ENCODE measurements at regions not wholly inside any gene's neighbourhood (a gene's known extent, or its start where the extent isn't known, plus 50 kb on each side); places are given as distances from the start of the nearest gene placed in this dataset.

- no peak for DNase-seq (ENCODE audit: low spot score in 2 of 2)
Measured at GRCh38 chr14:104516906-104517305, 62.7 kb upstream of the C14orf180 start.

GRCh38 chr14:104517426-104517825, 62.1 kb upstream of the C14orf180 start:
- H3K36me3 ChIP-seq, result no peaks in the 10 kb centered on the region
- H3K27ac ChIP-seq, result no peak overlapping the region
- peaks cover 12 to 14% of the 10 kb centered on the region in 2 donors for H3K9me3 ChIP-seq
- no peak overlapping the region for H3K4me3 ChIP-seq
- intact Hi-C loops (cut with DNase I; ENCODE audit: low total_unique reads), result no loop called here
- peaks cover 0 to 62% of the 10 kb centered on the region in 2 donors for H3K27me3 ChIP-seq
- TF ChIP-seq POLR2A (IDR thresholded peaks at IDR 0.05) (no peak), POLR2AphosphoS5 (IDR thresholded peaks at IDR 0.05) (no peak)
- TF ChIP-seq, protein P1, sequence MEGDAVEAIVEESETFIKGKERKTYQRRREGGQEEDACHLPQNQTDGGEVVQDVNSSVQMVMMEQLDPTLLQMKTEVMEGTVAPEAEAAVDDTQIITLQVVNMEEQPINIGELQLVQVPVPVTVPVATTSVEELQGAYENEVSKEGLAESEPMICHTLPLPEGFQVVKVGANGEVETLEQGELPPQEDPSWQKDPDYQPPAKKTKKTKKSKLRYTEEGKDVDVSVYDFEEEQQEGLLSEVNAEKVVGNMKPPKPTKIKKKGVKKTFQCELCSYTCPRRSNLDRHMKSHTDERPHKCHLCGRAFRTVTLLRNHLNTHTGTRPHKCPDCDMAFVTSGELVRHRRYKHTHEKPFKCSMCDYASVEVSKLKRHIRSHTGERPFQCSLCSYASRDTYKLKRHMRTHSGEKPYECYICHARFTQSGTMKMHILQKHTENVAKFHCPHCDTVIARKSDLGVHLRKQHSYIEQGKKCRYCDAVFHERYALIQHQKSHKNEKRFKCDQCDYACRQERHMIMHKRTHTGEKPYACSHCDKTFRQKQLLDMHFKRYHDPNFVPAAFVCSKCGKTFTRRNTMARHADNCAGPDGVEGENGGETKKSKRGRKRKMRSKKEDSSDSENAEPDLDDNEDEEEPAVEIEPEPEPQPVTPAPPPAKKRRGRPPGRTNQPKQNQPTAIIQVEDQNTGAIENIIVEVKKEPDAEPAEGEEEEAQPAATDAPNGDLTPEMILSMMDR (IDR thresholded peaks at IDR 0.05), result no peak
- no peaks in the 10 kb centered on the region for H3K4me1 ChIP-seq
- DNase-seq (ENCODE audit: low spot score in 2 of 2), result no peak

More at GRCh38 chr14:104516906-104517305, 62.7 kb upstream of the C14orf180 start:
- H3K27ac ChIP-seq, result no peak overlapping the region
- TF ChIP-seq, protein P1 (IDR thresholded peaks at IDR 0.05), result no peak
- TF ChIP-seq POLR2AphosphoS5 (IDR thresholded peaks at IDR 0.05) (no peak), POLR2A (IDR thresholded peaks at IDR 0.05) (no peak)
- H3K27me3 ChIP-seq, result peaks cover 0 to 67% of the 10 kb centered on the region in 2 donors
- H3K4me3 ChIP-seq, result no peak overlapping the region
- no peaks in the 10 kb centered on the region for H3K36me3 ChIP-seq
- peaks cover 12 to 14% of the 10 kb centered on the region in 2 donors for H3K9me3 ChIP-seq
- H3K4me1 ChIP-seq, result no peaks in the 10 kb centered on the region
- intact Hi-C loops (cut with DNase I; ENCODE audit: low total_unique reads), result no loop called here

DNA sequence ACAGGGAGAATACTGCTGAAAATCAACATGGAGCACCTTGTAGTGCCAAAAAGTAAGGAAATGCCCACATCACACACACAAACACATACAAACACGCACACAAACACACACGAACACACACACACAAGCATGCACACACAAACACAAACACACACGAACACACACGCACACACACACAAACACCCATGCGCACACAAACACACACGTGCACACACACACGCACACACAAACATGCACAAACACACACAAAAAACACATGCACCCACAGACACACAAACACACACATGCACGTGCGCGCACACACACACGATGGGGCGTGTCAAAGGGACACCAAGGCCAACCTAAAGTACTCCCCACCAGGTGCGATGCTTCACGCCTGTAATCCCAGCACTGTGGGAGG, 61.7 kb upstream of the C14orf180 start:
- Histone ChIP-seq H3K4me1 (no peaks in the 10 kb centered on the region), H3K9me3 (peaks cover 12 to 14% of the 10 kb centered on the region in 2 donors), H3K27ac (no peak overlapping the region), H3K27me3 (peaks cover 0 to 59% of the 10 kb centered on the region in 2 donors), H3K36me3 (no peaks in the 10 kb centered on the region), H3K4me3 (no peak overlapping the region)
- intact Hi-C loops (cut with DNase I; ENCODE audit: low total_unique reads), result no loop called here
- no peak for DNase-seq (ENCODE audit: low spot score in 2 of 2)
- TF ChIP-seq, protein P1 (IDR thresholded peaks at IDR 0.05), result no peak
- TF ChIP-seq POLR2A (IDR thresholded peaks at IDR 0.05) (no peak), POLR2AphosphoS5 (IDR thresholded peaks at IDR 0.05) (no peak)

GRCh38 chr14:104518659-104519350, 60.8 kb upstream of the C14orf180 start:
- H3K27ac ChIP-seq, result no peak overlapping the region
- peaks cover 0 to 50% of the 10 kb centered on the region in 2 donors for H3K27me3 ChIP-seq
- TF ChIP-seq, protein P1 (IDR thresholded peaks at IDR 0.05), result no peak
- TF ChIP-seq POLR2A (IDR thresholded peaks at IDR 0.05) (no peak), POLR2AphosphoS5 (IDR thresholded peaks at IDR 0.05) (no peak)
- no peak overlapping the region for H3K4me3 ChIP-seq
- H3K9me3 ChIP-seq, result peaks cover 12 to 14% of the 10 kb centered on the region in 2 donors
- DNase-seq (ENCODE audit: low spot score in 2 of 2), result peak in 1 of 2 donors; percentile 1
- no peaks in the 10 kb centered on the region for H3K4me1 ChIP-seq
- intact Hi-C loops (cut with DNase I; ENCODE audit: low total_unique reads), result no loop called here
- no peaks in the 10 kb centered on the region for H3K36me3 ChIP-seq

DNA sequence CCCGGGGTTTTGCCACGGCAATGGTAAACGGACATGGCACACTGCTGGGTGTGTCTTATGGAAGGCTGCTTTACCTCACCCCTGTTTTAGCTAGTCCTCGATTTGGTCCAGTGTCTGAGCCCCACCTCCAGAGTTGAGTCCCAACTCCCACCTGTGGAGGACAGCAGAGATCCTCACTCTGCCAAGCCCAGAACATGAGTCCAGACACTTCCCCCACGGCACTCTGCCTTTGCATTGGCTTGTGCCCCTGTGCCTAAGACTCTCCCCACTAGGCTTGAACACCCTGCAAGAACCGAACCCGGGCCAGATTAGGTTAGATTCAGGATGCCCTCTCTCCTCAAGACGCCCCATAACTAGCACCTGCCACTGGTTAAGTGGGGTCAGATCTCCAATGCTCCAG, 59.8 kb upstream of the C14orf180 start:
- intact Hi-C loops (cut with DNase I; ENCODE audit: low total_unique reads), result no loop called here
- no peak for DNase-seq (ENCODE audit: low spot score in 2 of 2)
- Histone ChIP-seq H3K4me3 (no peak overlapping the region), H3K4me1 (no peaks in the 10 kb centered on the region), H3K27me3 (peaks cover 0 to 42% of the 10 kb centered on the region in 2 donors), H3K27ac (no peak overlapping the region), H3K36me3 (no peaks in the 10 kb centered on the region), H3K9me3 (peaks cover 12 to 21% of the 10 kb centered on the region in 2 donors)
- TF ChIP-seq POLR2A (IDR thresholded peaks at IDR 0.05) (no peak), POLR2AphosphoS5 (IDR thresholded peaks at IDR 0.05) (no peak)
- TF ChIP-seq, protein P1 (IDR thresholded peaks at IDR 0.05), result no peak

Data from breast epithelium (tissue), 4 donors.